WI38 (cell line): ENCODE measurements at regions not wholly inside any gene's neighbourhood (a gene's known extent, or its start where the extent isn't known, plus 50 kb on each side); places are given as distances from the start of the nearest gene placed in this dataset.

Experiments used
- H3K4me3 ChIP-seq: 2 replicates; pipeline ENCODE4 v1.5.1; 2011; ENCODE audit warnings: low read depth, mild to moderate bottlenecking, control low read depth, low read length
- CTCF ChIP-seq: IDR thresholded peaks from 2 replicates; pipeline ENCODE4 v1.5.1; 2012; ENCODE audit warnings: low read depth, mild to moderate bottlenecking, control low read depth, low read length

GRCh38 chr16:55988013-55988412, 112.8 kb upstream of the CES5A start:
- H3K4me3 ChIP-seq: no peak overlapping the region
- TF ChIP-seq CTCF: no peak

GRCh38 chr16:55982597-55982996, 107.4 kb upstream of the CES5A start:
- H3K4me3 ChIP-seq: no peak overlapping the region
- no peak for TF ChIP-seq CTCF

GRCh38 chr16:55981557-55981956, 106.4 kb upstream of the CES5A start:
- no peak overlapping the region for H3K4me3 ChIP-seq
- no peak for TF ChIP-seq CTCF

- H3K4me3 ChIP-seq: no peak overlapping the region
- no peak for TF ChIP-seq CTCF
Observed at GRCh38 chr16:55976815-55977214, 101.6 kb upstream of the CES5A start.

- TF ChIP-seq CTCF: no peak
- H3K4me3 ChIP-seq: no peak overlapping the region
Observed at GRCh38 chr16:55971447-55971846, 96.3 kb upstream of the CES5A start.

- H3K4me3 ChIP-seq: no peak overlapping the region
- TF ChIP-seq CTCF: no peak
Observed at GRCh38 chr16:55968221-55968620, 93.0 kb upstream of the CES5A start.

- no peak for TF ChIP-seq CTCF
- no peak overlapping the region for H3K4me3 ChIP-seq
Observed at GRCh38 chr16:55964923-55965475, 89.8 kb upstream of the CES5A start.
